ENCODE measurements at regions not wholly inside any gene's neighbourhood (a gene's known extent, or its start where the extent isn't known, plus 50 kb on each side); places are given as distances from the start of the nearest gene placed in this dataset.
A peak's percentile ranks its signal among the peaks of the same experiment; 100 is the strongest.
"Not testable (repeated sequence)": the region's sequence is repeated elsewhere in the genome, so short reads cannot be mapped to it uniquely, and the experiment has no call there.

DNA sequence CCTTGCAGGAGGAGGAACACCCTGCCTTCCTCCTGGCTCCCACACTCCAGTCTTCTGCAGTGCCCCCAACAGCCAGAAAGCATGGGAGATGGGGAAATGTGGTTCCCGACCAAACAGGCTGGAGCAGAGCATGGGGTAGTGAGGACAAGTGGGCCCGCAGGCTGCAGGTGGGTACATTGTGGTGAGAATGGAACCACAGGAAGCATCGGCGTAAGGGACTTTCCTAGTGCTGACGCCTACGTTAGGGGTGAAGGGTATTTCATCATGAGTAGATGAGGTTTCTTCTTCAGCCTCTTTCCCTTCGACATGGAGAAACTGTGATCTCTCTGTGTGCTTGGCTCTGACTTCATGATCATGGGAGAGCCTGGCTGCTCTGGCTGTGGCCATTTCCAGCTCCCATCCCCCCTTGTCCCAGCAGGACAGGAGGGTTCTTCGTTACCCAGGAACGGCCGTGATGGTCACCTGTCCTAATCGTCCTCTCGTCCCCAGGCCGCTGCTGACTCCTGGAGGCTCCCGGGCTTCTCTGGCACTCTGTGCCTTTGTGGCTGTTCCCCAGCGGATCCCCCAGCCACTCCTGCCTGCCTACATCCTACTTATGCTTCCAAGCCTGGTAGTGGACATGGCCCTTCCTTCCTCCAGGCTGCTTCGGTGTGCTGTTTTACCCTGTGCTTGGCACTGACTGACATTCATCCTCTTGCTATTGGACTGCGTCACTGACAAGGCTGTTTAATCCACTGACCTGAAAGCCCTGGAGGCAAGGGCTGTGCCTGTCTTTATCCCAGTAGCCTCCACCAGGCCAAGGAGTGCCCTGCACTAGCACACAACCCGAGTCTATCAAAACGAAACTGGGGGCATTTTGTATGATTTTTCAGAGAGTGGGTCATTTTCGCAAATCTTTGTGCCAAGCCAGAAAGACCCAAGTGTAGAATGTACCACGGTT lies 65.2 kb upstream of the CECR2 start:
- Mint-ChIP-seq H3K9me3 (no peaks in the 10 kb centered on the region), H3K4me3 (peak overlapping the region in 1 of 3 donors; percentile 34), H3K27ac (peak overlapping the region; percentile 55 to 83), H3K4me1 (peaks cover 13 to 33% (median 24%) of the 10 kb centered on the region in 3 donors), H3K36me3 (no peaks in the 10 kb centered on the region), H3K27me3 (no peaks in the 10 kb centered on the region)
- H3K27me3 ChIP-seq (replicated peaks in 1 of 2; ENCODE audit: control insufficient read depth in 2 of 2, extremely low read depth in 1 of 2, insufficient read depth in 2 of 2, low read length in 1 of 2) = no peaks in the 10 kb centered on the region
- ATAC-seq (replicated peaks in 1 of 4) (peak; percentile 76 to 98 (median 84)), DNase-seq (peak in 27 of 35 experiments; percentile 11 to 86 (median 50))
- H3K27ac ChIP-seq (ENCODE audit: low read length) = peak overlapping the region; percentile 52
- WGBS (ENCODE audit: insufficient coverage) = 74% methylated on average over 12 of the region's 21 CpGs
- no peaks in the 10 kb centered on the region for H3K36me3 ChIP-seq (ENCODE audit: control insufficient read depth in 2 of 2, extremely low read depth in 1 of 2, insufficient read depth in 1 of 2, low read length in 1 of 2)
- H3K4me3 ChIP-seq (ENCODE audit: control insufficient read depth in 1 of 2, extremely low read depth in 1 of 2, low read length in 1 of 2) = no peak overlapping the region
- peaks cover 6 to 30% of the 10 kb centered on the region in 2 experiments for H3K4me1 ChIP-seq (ENCODE audit: control insufficient read depth in 1 of 2, extremely low read depth in 1 of 2, insufficient read depth in 2 of 2, low read length in 2 of 2)
- no peaks in the 10 kb centered on the region for H3K9me3 ChIP-seq
- CTCF ChIA-PET = no interaction called here
- POLR2A ChIA-PET = no interaction called here

DNA sequence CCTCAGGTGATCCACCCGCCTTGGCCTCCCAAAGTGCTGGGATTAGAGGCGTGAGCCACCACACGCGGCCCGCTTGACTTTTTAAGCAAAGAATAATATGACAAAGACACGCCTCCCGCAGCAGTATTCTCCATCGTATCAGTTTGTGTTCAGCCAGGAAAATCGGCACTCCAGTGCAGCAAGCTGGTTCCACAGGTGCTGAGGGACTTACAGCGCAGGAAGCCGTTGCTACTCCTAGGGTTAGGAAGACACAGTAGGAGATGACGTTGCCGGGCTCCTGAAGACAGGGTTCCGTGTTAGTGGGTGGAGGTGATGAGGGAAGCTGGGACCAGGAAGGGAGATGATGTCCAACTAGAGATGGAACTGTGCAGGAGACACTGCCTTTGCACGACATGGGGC lies 65.8 kb upstream of the CECR2 start:
- POLR2A ChIA-PET = no interaction called here
- peak in 1 of 4 experiments; percentile 23 for ATAC-seq (replicated peaks in 1 of 4)
- peak overlapping the region in 1 of 3 donors; percentile 34 for H3K4me3 Mint-ChIP-seq

DNA sequence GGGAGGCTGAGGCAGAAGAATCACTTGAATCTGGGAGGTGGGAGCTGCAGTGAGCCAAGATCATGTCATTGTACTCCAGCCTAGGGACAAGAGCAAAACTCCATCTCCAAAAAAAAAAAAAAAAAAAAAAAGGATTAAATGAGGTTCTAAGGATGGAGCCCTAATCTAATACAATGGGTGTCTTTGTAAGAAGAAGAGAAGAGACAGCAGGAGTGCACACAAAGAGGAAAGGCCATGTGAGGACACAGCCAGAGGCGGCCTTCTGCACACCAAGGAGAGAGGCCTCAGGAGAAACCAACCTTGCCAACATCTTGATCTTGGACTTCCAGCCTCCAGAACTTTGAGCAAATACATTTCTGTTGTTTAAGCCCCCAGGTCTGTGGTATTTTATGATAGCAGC lies 66.6 kb upstream of the CECR2 start:
- no peak overlapping the region for H3K27ac Mint-ChIP-seq
- Histone ChIP-seq H3K9me3 (no peaks in the 10 kb centered on the region), H3K4me3 (ENCODE audit: control insufficient read depth in 1 of 2, extremely low read depth in 1 of 2, low read length in 1 of 2) (no peak overlapping the region), H3K36me3 (ENCODE audit: control insufficient read depth in 2 of 2, extremely low read depth in 1 of 2, insufficient read depth in 1 of 2, low read length in 1 of 2) (no peaks in the 10 kb centered on the region), H3K27ac (ENCODE audit: low read length) (no peak overlapping the region), H3K27me3 (replicated peaks in 1 of 2; ENCODE audit: control insufficient read depth in 2 of 2, extremely low read depth in 1 of 2, insufficient read depth in 2 of 2, low read length in 1 of 2) (no peaks in the 10 kb centered on the region), H3K4me1 (ENCODE audit: control insufficient read depth in 1 of 2, extremely low read depth in 1 of 2, insufficient read depth in 2 of 2, low read length in 2 of 2) (peaks cover 6 to 35% of the 10 kb centered on the region in 2 experiments)
- no peaks in the 10 kb centered on the region for H3K27me3 Mint-ChIP-seq
- no peak overlapping the region for H3K4me3 Mint-ChIP-seq
- no peak for ATAC-seq (replicated peaks in 1 of 4)
- POLR2A ChIA-PET = interaction anchor here in 1 of 2 donors (0.7 kb wide), 1 partner anchor 36 kb away, joined by 5 read pairs; no protein-coding TSS in a partner anchor
- no peaks in the 10 kb centered on the region for H3K9me3 Mint-ChIP-seq
- no peak for DNase-seq
- CTCF ChIA-PET = no interaction called here
- H3K36me3 Mint-ChIP-seq = no peaks in the 10 kb centered on the region
- H3K4me1 Mint-ChIP-seq = peaks cover 15 to 44% (median 35%) of the 10 kb centered on the region in 3 donors
- WGBS (ENCODE audit: insufficient coverage) = no CpG with 5 or more reads among the region's 1 CpG

More for the DNA sequence above, 65.8 kb upstream of the CECR2 start:
- Histone ChIP-seq H3K4me3 (ENCODE audit: control insufficient read depth in 1 of 2, extremely low read depth in 1 of 2, low read length in 1 of 2) (no peak overlapping the region), H3K36me3 (ENCODE audit: control insufficient read depth in 2 of 2, extremely low read depth in 1 of 2, insufficient read depth in 1 of 2, low read length in 1 of 2) (no peaks in the 10 kb centered on the region), H3K9me3 (no peaks in the 10 kb centered on the region), H3K27ac (ENCODE audit: low read length) (no peak overlapping the region), H3K27me3 (replicated peaks in 1 of 2; ENCODE audit: control insufficient read depth in 2 of 2, extremely low read depth in 1 of 2, insufficient read depth in 2 of 2, low read length in 1 of 2) (no peaks in the 10 kb centered on the region), H3K4me1 (ENCODE audit: control insufficient read depth in 1 of 2, extremely low read depth in 1 of 2, insufficient read depth in 2 of 2, low read length in 2 of 2) (peaks cover 6 to 35% of the 10 kb centered on the region in 2 experiments)
- peaks cover 13 to 38% (median 30%) of the 10 kb centered on the region in 3 donors for H3K4me1 Mint-ChIP-seq
- no peaks in the 10 kb centered on the region for H3K9me3 Mint-ChIP-seq
- no peak overlapping the region for H3K27ac Mint-ChIP-seq
- 94% methylated on average over 14 of the region's 15 CpGs for WGBS (ENCODE audit: insufficient coverage)
- no peaks in the 10 kb centered on the region for H3K36me3 Mint-ChIP-seq
- CTCF ChIA-PET = no interaction called here
- H3K27me3 Mint-ChIP-seq = no peaks in the 10 kb centered on the region
- no peak for DNase-seq

DNA sequence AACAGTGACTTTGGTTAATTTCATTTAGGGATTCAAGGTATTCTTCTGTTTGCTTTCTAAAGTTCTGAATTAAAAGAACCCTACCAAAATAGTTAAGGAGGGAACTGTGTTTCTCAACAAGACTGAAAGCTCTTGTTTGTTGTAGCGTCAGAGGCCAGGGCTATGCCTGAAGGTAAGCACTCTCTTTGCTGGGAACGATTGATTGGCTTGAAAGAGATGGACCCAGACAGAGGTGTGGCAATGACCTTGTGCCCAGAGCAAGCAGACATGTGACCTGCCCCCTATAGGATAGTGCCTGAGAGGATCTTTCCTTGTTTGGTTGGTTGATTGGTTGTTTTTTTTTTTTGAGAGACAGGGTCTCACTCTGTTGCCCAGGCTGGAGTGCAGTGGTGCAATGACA lies 68.3 kb upstream of the CECR2 start:
- ChIA-PET POLR2A (no interaction called here), CTCF (no interaction called here)
- Mint-ChIP-seq H3K36me3 (no peaks in the 10 kb centered on the region), H3K27me3 (peaks cover 0 to under 1% of the 10 kb centered on the region in 2 donors), H3K27ac (no peak overlapping the region), H3K9me3 (no peaks in the 10 kb centered on the region), H3K4me1 (peaks cover 15 to 44% (median 35%) of the 10 kb centered on the region in 3 donors), H3K4me3 (no peak overlapping the region)
- no peaks in the 10 kb centered on the region for H3K9me3 ChIP-seq
- 86% methylated on average over 2 of the region's 2 CpGs for WGBS (ENCODE audit: insufficient coverage)
- no peak overlapping the region for H3K27ac ChIP-seq (ENCODE audit: low read length)
- H3K4me1 ChIP-seq (ENCODE audit: control insufficient read depth in 1 of 2, extremely low read depth in 1 of 2, insufficient read depth in 2 of 2, low read length in 2 of 2) = peaks cover 6 to 35% of the 10 kb centered on the region in 2 experiments
- H3K36me3 ChIP-seq (ENCODE audit: control insufficient read depth in 2 of 2, extremely low read depth in 1 of 2, insufficient read depth in 1 of 2, low read length in 1 of 2) = no peaks in the 10 kb centered on the region
- ATAC-seq (replicated peaks in 1 of 4) (no peak), DNase-seq (no peak)
- no peak overlapping the region for H3K4me3 ChIP-seq (ENCODE audit: control insufficient read depth in 1 of 2, extremely low read depth in 1 of 2, low read length in 1 of 2)
- no peaks in the 10 kb centered on the region for H3K27me3 ChIP-seq (replicated peaks in 1 of 2; ENCODE audit: control insufficient read depth in 2 of 2, extremely low read depth in 1 of 2, insufficient read depth in 2 of 2, low read length in 1 of 2)

DNA sequence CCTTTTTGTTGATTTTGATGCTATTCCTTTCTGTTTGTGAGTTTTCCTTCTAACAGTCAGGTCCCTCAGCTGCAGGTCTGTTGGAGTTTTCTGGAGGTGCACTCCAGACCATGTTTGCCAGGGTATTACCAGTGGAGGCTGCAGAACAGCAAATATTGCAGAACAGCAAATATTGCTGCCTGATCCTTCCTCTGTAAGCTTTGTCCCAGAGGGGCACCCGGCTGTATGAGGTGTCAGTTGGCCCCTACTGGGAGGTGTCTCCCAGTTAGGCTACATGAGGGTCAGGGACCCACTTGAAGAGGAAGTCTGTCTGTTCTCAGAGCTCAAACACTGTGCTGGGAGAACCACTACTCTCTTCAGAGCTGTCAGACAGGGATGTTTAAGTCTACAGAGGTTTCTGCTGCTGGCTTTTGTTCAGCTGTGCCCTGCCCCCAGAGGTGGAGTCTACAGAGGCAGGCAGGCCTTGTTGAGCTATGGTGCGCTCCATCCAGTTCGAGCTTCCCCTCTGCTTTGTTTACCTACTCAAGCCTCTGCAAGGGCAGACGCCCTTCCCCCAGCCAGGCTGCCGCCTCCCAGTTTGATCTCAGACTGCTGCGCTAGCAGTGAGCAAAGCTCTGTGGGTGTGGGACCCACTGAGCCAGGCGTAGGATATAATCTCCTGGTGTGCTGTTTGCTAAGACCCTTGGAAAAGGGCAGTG lies 70.3 kb upstream of the CECR2 start:
- ATAC-seq (replicated peaks in 1 of 4) (peak in 1 of 4 experiments; percentile 43), DNase-seq (peak in 10 of 35 experiments; percentile 2 to 49 (median 20))
- peaks cover under 1 to 23% of the 10 kb centered on the region in 2 experiments for H3K4me1 ChIP-seq (ENCODE audit: control insufficient read depth in 1 of 2, extremely low read depth in 1 of 2, insufficient read depth in 2 of 2, low read length in 2 of 2)
- POLR2A ChIA-PET; H3K27me3 ChIP-seq (replicated peaks in 1 of 2; ENCODE audit: control insufficient read depth in 2 of 2, extremely low read depth in 1 of 2, insufficient read depth in 2 of 2, low read length in 1 of 2); H3K9me3 ChIP-seq; H3K27me3 Mint-ChIP-seq; H3K36me3 ChIP-seq (ENCODE audit: control insufficient read depth in 2 of 2, extremely low read depth in 1 of 2, insufficient read depth in 1 of 2, low read length in 1 of 2); H3K4me3 ChIP-seq (ENCODE audit: control insufficient read depth in 1 of 2, extremely low read depth in 1 of 2, low read length in 1 of 2); H3K27ac ChIP-seq (ENCODE audit: low read length); H3K9me3 Mint-ChIP-seq; H3K36me3 Mint-ChIP-seq: not testable (repeated sequence)
- WGBS (ENCODE audit: insufficient coverage) = 75% methylated on average over 6 of the region's 7 CpGs
- CTCF ChIA-PET = interaction anchor here in 1 of 2 donors (0.6 kb wide), 1 partner anchor 40 kb away, joined by 4 read pairs; no protein-coding TSS in a partner anchor
- H3K4me1 Mint-ChIP-seq = peaks cover 8 to 33% (median 28%) of the 10 kb centered on the region in 3 donors
- peak overlapping the region in 1 of 2 donors; percentile 31 for H3K27ac Mint-ChIP-seq
- peak overlapping the region in 1 of 3 donors; percentile 12 for H3K4me3 Mint-ChIP-seq

DNA sequence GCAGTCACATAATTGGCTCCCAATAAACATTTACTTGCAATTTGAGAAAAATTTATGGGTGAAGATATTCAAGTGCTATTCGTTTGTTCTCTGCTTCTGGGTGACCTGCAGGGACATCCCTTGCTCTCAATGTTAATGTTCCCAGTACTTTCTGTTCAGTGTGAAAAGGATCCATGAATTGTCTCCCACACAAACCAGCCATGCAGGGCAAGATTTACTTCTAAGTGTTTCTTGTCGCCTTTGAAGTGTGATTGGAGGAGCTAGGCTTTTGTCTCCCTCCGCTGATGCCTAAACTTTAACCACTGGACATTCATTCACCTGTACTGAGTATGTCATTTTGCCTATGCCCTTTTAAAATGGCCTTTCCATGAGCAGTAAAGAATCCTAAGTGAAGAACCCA lies 66.4 kb upstream of the ADA2 start:
- peaks cover 0 to 13% of the 10 kb centered on the region in 2 experiments for H3K27me3 ChIP-seq (replicated peaks in 1 of 2; ENCODE audit: control insufficient read depth in 2 of 2, extremely low read depth in 1 of 2, insufficient read depth in 2 of 2, low read length in 1 of 2)
- peaks cover under 1 to 12% of the 10 kb centered on the region in 2 experiments for H3K4me1 ChIP-seq (ENCODE audit: control insufficient read depth in 1 of 2, extremely low read depth in 1 of 2, insufficient read depth in 2 of 2, low read length in 2 of 2)
- POLR2A ChIA-PET = interaction anchor here in 1 of 2 donors (0.6 kb wide), 1 partner anchor 20 kb away, joined by 3 read pairs; no protein-coding TSS in a partner anchor
- Mint-ChIP-seq H3K4me1 (peaks cover 9 to 13% (median 10%) of the 10 kb centered on the region in 3 donors), H3K27me3 (no peaks in the 10 kb centered on the region), H3K27ac (no peak overlapping the region), H3K36me3 (no peaks in the 10 kb centered on the region), H3K4me3 (no peak overlapping the region), H3K9me3 (no peaks in the 10 kb centered on the region)
- CTCF ChIA-PET = no interaction called here
- no peak for DNase-seq
- no peaks in the 10 kb centered on the region for H3K9me3 ChIP-seq
- no peak overlapping the region for H3K4me3 ChIP-seq (ENCODE audit: control insufficient read depth in 1 of 2, extremely low read depth in 1 of 2, low read length in 1 of 2)
- no peaks in the 10 kb centered on the region for H3K36me3 ChIP-seq (ENCODE audit: control insufficient read depth in 2 of 2, extremely low read depth in 1 of 2, insufficient read depth in 1 of 2, low read length in 1 of 2)
- H3K27ac ChIP-seq (ENCODE audit: low read length) = no peak overlapping the region
- no CpG with 5 or more reads among the region's 3 CpGs for WGBS (ENCODE audit: insufficient coverage)
- ATAC-seq (replicated peaks in 1 of 4) = no peak
